GM21723 (cell line): ENCODE measurements at regions not wholly inside any gene's neighbourhood (a gene's known extent, or its start where the extent isn't known, plus 50 kb on each side); places are given as distances from the start of the nearest gene placed in this dataset.
"Not testable (repeated sequence)": the region's sequence is repeated elsewhere in the genome, so short reads cannot be mapped to it uniquely, and the experiment has no call there.

Experiments
- ATAC-seq: cut with Tn5 transposase; IDR thresholded peaks from one replicate; pipeline ENCODE4 v1.9.1; 2021; ENCODE audit warnings: mild to moderate bottlenecking, moderate library complexity; ENCODE audit not compliant: unreplicated experiment

DNA sequence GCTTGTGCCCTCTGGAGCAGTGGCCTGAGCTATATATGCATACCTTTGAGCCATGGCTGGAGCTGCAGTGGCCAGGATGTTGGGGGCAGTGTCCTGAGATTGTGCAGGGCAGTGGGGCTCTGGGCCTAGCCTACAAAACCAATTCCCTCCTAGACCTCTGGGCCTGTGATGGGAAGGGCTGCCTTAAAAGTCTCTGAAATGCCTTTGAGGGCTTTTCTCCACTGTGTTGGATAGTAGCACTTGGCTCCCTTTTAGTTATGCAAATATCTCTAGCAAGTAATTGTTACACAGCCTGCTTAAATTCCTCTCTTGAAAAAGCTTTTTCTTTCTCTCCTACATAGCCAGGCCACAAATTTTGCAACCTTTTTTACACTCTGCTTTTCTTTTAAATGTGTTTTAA lies 426.4 kb downstream of the ACTR3B start:
- ATAC-seq = no peak

DNA sequence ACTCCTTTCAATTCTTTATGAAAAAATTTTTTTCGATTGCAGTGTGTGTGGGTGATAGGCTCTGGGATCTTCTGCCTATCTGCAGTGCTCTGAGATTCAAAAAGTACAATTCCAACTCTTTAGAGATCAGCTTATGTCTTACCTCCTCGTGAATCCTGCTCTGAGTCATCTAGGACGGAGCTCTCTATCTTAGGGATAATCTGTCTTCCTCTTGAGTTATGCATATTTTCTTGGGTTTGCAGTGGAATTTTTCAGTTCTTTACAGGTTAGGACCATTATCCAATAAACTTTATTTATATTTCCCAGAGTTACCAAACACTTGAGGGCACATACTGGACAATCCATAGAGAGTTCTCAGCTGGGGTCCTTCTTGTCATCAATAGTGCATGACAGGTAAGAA lies 428.6 kb downstream of the ACTR3B start:
- no peak for ATAC-seq

DNA sequence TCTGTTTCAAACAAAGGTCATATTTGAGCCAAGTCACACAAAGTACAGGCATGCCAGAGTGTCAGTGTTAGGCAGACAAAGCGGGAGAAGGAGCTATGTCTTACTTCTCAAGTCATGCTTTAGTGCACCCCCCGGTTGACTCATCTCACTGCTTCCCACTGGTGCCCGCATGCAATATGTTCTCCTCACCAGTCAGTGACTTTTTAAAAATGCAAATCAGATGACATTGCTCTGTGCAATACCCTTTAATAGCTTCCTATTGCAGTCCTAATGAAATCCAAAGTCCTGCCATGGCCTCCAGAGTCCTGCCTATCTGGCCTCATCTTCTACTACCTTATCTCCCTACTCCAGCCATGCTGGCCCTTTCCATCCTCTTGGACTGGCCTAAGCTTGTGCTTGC lies 429.1 kb downstream of the ACTR3B start:
- ATAC-seq = peak; percentile 61

DNA sequence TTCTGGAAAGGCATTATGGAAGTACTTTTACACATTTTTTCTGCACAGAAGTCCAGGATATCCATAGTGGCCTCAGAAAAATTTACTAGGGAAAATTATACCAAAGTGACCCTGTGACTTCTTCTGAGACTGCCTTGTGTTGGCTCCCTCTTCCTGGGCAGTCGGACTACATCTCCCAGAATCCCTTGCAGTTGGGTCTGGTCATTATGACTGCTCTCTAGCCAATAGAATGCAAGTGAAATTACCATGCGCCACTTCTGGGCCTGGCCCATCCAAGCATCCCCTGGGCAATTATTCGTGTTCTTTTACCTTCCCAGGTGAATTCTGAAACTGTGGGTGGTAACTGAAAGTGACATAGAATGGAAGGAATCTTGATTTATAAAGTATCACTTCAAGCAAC lies 430.9 kb downstream of the ACTR3B start:
- peak; percentile 69 for ATAC-seq

DNA sequence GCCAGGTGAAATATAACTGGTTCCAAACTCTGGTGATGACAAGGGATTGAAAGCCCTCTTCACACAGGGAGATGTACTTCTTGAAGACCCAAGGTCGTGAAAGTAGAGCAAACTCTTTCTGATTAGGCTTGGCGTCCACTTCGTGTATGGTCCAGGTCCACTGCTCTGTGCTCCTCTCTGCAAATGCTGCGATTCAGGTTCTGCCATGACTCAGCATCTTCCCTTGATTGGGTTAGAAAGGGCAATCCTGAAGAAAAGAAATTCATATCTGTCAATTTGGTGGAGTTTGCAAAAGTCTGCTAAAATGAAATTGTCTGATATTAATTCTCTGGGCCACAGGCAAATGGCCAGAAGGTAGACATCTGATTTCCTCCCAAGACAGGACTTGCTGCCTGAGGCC lies 431.4 kb downstream of the ACTR3B start:
- ATAC-seq = no peak

DNA sequence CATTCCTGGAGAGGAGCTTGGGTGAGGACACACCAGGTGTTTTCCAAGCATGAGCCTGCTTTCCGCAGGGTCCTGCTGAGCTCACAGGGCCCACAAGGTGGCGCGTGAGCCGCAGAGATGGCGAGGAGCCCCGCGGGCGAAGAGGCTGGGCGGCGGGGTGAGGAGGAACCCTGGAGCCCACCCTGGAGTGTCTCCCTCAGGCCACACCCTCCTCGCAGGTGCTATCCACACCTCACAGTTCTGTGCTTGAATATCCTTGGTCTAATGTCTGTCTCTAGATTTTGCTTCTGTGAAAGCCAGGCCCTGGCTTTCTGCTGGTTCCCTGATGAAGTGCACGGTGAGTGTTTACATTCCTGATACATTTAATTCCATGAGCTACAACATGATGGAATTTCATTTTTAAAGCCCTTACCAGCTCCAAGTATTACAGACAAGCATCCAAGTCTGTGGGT lies 433.6 kb downstream of the ACTR3B start:
- ATAC-seq = peak; percentile 50

DNA sequence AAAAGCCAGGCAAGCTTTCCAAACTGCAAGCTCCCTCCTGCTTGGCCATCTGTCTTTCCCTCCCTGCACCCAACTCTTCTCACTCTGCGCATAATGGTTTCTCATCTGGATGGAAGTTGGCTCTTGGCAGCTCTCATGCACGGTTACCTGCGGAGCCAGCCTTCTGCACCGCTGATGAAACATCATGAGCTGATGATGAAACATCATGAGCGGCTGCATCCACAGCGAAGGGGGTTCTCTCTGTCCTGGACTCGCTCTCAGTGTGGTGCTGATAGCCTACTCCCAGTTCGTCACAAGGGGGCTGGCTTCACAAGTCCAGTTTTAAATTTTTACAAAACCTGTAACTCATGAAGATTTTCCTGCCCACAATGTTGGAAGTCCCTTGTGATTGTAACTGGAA lies 457.5 kb downstream of the ACTR3B start:
- ATAC-seq = no peak

DNA sequence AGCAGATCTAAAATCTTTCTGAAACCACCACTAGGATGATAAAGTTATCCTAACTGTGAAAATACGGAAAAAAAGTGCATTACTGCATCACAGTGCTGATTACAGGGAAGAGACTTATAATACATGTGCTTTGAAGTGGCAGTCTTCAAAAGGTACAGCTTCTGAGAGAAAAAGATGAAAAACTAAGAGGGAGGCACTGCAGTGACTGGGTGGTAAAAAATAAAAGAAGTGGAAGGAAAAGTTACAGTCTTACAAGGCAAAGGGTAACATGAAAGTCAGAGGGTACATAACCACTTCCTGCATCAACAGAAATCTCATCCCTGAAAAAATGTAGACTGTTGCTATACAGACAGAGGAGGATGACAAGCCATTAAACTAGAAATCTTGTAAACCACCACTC lies 465.3 kb downstream of the ACTR3B start:
- ATAC-seq = no peak

DNA sequence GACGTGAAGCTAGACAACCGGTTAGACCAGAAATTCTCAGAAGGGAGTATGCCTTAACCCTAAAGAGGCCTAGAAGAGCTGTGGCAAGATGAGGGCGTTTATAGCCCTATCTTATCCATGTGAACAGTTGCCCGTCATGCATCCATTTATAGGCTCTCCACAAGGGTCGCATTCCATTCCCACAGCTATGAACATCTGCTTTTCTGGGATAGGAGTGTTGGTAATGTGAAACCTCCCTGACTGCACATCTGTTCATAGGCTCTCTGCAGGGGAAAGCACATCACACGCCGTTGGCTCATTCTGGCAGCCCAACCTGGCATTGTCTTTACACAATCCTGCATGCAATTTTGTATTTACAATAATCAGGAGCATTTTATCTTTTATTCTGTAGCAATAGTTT lies 485.6 kb downstream of the ACTR3B start:
- ATAC-seq = not testable (repeated sequence)

DNA sequence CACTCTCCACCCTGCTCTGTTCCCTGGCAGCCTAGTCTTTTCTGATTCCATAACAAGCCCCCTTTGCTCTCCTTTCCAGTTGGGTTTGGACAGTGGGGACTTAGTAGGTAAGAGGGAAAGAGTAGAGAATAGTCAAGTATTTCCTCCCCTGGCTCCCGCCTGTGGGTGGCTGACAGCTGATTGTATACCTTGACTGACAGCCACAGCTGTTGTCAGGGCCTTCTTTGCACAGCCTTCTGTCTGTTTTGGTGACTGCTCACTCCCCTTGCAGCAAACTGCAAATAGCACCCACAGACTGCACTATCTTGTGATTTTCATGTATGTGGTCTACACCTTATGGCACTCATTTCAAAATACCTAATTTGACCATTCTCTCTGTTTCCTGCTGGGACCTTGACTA lies 486.3 kb downstream of the ACTR3B start:
- ATAC-seq = no peak

DNA sequence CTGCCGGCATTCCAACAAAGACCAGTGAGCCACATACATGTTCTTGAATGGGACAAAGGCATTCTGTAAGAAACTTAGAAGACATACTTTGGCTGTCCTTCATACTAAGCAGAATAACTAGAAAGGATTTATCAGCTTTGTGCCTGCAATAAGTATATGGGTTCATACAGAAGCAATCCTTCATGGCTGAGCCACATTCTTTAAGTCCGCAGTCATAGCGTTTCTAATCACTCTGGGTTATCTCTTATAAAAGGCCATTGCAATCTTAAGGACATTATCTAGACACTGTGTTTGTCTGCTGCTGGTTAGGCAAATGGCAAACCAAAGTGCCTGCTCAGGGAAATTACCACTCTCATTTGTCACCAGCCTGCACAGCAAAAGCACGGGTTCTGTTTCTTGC lies 488.4 kb downstream of the ACTR3B start:
- no peak for ATAC-seq

DNA sequence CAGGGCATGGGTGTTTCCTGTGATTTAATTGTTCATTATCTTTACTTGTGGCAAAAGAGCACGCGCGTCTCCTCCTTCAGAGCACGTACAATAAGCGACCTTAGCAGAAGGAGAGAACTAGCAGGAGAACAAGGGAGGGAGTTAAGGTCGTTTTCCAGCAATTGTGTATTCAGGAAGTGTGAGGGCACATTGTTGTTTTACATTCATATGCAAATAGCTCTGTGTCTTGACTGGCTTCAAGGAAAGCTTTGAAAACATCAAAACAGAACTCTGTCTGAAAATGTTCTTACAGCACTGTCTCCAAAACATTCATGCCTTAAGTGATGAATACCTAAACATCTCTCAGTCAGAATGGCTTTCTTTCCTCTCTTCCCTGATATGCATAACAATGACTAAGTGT lies 499.1 kb downstream of the ACTR3B start:
- ATAC-seq = no peak

DNA sequence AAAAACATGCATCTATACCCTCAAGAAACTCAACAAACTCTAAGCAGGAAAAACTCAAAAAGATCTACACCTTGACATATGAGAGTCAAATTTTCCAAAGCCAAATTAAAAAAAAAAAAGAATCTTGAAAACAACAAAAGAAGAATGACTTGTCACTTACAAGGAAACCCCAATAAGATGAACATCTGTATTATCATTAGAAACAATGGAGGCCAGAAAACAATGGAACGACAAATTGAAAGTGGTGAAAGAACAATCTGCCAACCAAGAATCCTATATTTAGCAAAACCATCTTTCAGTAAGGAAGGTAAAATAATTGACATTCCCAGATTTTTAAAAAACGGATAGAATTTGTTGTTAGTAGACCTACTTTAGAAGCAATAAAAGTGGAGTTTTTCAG lies 516.8 kb downstream of the ACTR3B start:
- no peak for ATAC-seq

DNA sequence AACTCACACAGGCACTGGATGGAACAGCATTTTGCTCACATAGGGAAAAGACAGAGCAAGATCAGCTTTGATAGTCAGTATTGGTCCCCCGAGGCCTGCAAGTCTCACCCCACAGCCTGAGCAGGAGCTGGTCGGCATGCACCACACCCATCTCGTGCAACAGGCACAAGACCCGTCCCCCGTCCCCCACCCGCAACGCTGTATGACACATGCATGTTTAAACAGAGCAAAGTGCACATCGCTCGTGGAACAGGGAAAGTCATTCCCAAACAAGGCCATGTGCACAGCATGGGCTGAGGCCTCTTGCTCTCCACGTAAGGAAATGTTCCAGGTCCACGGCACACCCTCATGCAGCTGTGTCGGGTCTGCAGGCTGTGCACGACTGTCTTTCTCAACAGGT lies 527.2 kb downstream of the ACTR3B start:
- ATAC-seq = no peak

DNA sequence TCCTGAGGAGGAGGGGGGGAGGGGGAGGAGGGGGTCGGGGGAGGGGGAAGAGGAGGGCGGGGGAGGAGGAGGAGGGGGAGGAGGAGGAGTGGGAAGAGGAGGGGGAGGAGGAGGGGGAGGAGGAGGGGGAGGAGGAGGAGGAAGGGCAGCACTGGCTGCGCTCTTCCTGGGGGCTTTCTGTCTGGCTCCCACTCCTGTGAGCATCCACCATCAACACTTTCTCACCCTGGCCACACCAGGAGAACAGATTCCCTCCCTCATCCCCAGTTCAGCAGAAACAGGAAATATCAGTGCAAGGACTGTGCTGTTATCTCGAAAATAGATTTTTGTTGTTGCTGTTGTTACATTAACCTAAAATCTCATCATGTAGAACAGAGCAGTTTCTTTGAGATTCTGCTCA lies 530.5 kb downstream of the ACTR3B start:
- ATAC-seq = no peak

DNA sequence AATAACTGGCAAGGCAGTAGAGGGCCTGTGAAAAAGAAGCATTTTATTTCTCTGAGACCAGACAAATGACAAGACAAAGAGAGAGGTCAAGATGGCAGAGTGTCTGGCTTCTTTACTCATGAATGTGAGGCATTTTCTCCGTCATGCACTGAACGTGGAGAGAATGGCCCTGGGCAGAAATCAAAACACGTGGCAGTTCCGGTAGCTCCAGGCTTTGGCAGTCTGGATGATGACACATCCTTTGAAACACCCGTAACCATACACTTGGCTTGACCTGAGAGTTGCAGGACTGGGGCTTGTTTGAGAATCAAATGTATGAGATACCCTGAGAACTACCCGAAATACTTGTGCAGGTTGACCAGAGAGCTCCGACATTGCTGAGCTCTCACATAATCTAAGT lies 537.6 kb downstream of the ACTR3B start:
- ATAC-seq = no peak

DNA sequence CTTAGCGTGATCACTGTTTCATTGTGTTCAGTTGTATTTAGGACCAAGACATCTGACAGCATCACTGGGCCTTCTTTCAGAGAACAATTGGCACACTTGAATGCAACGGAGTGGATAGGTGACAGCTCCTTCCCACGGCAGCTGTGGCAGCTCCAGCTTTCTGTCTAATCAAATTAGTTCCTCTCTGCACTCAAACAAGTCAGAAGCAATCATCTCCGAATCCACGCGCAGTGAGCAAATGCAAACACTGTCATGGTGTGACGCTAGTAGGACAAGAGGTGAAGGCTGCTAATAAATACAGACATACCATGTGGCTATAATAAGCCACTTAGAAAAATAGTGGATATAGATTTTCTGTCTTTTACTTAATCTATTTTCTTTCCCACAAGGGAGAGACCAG lies 542.4 kb downstream of the ACTR3B start:
- ATAC-seq = no peak

DNA sequence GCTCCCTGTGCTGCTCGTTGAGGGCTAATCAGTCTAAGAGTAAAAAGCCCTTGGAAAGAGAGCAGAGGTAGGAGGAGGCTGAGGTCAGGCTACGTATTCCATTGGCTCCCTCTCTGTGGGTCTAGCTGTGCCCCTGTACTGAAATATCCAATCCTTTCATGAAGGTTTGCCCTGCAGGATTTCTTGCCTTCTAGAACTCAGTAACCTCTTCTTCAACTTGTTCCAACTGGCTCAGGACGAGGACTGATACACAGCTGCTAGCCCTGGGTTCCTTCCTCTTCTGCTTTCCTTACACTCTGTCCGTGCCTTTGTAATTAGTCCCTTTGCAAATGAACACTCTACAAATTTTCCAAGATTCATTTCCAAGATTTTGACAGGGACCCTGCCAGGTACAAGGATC lies 560.5 kb downstream of the ACTR3B start:
- ATAC-seq = no peak

DNA sequence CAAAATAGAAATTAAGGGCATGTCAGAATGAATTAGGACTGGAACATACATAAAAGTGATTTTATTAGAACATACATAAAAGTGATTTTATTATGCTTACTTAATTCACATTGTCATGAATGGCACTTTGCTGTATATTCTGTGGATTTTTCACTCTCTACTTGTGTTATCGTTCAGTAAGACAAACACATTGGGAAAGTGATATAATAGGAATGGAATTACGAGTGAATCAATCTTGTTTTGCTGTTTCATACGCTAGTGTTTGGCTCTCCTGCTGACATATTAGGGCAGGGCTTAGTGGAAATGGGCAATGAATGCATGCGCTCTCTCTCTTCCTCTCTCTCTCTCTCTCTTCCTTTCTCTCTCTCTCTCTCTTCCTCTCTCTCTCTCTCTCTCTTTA lies 561.1 kb downstream of the ACTR3B start:
- ATAC-seq = no peak

DNA sequence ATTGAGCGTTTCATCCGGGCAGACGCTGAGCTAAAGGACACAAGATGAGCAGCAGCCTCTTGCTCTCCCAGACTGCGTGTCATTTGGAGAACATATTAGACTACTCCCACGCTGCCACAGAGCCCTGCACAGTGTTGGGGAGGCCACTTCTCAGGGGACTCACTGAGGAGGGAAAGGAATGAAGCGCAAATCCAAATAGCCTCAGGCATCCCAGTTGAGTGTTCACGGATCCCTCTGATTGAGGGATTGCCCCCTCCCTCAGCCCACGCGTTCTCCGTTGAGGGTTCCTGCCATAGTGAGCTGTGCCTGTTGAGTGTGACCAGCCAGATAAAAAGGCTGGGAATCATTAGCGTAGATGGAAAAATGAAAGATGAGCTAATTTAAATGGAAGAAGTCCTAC lies 563.4 kb downstream of the ACTR3B start:
- ATAC-seq = no peak

DNA sequence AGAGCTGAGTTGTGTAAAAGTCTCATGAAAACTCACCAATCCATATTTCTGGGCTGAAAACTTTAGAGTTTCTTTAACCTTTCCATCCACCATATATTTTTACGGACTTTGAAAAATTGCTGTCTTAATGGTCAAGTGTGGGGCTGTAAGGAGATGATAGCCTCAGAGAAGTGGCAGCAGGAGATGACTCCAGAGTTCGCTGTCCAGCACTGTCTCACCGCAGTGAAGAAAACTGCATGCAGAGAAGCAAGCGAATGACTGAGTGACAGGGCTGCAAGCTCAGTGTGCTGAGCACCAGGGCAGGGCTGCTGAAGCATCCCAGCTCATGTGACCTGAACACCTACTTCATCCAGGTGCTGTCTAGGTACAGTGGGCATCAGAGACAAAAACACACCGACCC lies 564.5 kb downstream of the ACTR3B start:
- ATAC-seq = no peak

DNA sequence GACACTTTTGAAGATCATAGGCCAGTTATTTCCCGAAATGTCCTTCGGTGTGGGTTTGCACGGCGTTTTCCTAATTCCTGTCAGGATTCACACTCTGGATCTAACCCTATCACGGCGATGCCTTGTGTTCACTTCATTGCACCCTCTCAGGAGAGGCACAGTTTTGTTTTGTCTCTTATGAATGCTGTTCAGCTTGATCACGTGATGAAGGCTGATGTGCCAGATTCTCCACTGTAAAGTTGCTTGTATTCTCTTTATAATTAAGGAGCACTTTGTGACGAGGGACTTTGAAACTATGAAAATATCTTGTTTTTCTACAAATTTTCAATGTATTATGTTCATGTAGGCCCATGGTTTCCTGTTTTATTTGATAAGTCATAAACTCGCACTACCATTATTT lies 568.1 kb downstream of the ACTR3B start:
- ATAC-seq = no peak

DNA sequence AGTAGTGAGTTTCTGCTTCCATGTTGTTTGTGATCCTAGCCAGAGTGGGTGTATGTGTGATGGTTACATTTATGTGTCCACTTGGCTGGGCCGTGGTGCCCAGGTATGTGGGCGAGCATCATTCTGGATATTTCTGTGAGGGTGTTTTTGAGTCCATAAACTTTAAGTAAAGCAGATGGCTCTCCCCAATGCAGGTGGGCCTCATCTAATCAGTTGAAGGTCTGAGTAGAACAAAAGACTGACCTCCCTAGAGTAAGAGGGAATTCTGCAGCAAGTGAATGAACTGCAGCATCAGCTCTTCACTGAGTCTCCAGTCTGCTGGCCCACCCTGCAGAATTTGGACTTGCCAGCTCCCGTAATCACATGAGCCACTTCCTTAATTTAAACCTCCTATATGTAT lies 571.9 kb downstream of the ACTR3B start:
- no peak for ATAC-seq

DNA sequence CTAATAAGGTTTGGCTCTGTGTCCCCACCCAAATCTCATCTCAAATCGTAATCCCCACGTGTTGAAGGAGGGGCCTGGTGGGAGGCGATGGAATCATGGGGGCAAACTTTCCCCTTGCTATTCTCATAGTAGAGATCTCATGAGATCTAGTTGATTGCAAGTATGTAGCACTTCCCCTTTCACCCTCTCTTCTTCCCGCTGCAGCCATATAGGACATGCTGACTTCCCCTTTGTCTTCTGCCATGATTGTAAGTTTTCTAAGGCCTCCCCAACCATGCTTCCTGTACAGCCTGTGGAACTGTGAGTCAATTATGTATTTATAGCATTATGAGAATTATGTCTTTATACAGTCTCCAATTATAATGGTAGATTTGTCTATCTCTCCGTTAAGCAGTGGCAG lies 594.5 kb downstream of the ACTR3B start:
- no peak for ATAC-seq
